DMS53 (cell line): ENCODE measurements at regions not wholly inside any gene's neighbourhood (a gene's known extent, or its start where the extent isn't known, plus 50 kb on each side); places are given as distances from the start of the nearest gene placed in this dataset.
A peak's percentile ranks its signal among the peaks of the same experiment; 100 is the strongest.

Experiments
- DNase-seq: peaks from one replicate; lab custom pipeline; 2025; lab: John Stamatoyannopoulos, UW

GRCh38 chr16:26885674-26886073, 181.1 kb upstream of the C16orf82 start:
- no peak for DNase-seq

- DNase-seq = no peak
These were observed 177.0 kb upstream of the C16orf82 start for GRCh38 chr16:26889740-26890139.

DNA sequence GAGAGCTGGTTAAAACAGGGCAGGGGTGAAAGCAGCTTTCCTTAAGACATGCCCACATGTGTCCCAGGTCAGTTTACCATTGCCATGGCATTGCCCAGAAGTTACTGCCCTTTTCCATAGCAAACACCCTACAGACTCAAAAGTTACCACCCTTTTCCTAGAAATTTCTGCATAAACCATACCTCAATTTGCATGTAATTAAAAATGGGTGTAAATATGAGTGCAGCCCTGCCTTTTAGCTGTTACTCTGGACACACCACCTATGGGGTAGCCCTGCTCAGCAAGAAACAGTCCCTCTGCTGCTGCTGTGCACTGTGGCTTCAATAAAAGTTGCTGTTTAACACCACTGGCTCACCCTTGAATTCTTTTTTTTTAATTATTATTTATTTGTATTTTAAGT, 168.5 kb upstream of the C16orf82 start:
- no peak for DNase-seq

GRCh38 chr16:26901196-26901861, 165.4 kb upstream of the C16orf82 start:
- no peak for DNase-seq

DNA sequence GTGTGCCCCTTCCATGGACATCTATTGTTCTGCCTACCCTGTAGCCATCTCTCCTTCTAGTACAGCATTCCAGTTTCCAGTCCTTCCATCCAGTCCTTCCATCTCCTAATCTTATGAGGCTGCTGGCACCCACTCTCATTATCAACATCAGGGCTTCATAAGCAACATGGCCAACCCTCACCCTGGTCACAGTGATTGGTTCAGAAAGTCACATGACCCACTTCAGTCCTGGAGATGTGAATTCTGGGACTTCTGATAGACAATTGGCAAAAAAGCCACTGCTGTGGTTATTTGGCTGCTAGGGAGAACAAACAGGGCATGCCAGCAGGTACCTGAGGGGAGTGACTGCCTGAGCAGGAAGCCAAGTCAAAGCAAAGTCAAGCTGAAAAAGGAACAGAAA, 164.7 kb upstream of the C16orf82 start:
- no peak for DNase-seq

GRCh38 chr16:26905336-26905735, 161.4 kb upstream of the C16orf82 start:
- DNase-seq = no peak

DNA sequence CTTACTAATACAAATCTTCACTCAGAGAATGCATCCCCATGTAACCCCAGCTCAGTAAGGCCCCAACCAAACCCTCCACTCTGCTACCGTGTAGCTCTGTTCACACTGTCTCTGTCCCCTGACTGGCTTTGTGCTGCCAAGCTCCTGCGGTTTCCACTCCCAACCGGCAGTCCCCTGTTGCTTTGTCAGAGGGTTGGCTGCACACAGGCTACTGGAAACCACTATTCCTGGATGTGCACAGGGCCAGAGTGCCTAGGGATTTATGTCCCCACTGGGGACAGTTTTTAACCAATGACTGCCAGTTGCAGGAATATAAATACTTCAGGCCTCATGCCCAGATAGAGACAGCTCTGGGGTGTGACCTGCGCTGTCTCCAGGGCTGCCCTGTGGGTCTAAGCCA, 157.1 kb upstream of the C16orf82 start:
- DNase-seq = no peak

DNA sequence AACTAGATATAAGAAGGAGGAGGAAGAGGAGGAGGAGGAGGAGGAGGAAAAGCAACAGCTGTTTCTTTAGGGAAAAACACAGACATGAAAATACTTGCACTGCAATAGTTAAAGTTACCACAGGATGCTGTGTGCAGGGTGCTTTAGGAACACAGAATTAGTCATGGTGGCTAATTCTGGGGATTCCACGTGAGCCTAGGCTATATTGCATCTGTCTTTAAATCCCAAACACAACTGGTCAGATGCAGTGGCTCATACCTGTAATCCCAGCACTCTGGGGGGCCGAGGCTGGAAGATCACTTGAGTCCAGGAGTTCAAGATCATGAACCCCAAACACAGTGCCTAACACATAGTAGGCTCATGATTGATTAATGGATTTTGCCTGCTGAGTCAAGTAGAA, 155.3 kb upstream of the C16orf82 start:
- DNase-seq = no peak

GRCh38 chr16:26913851-26914250, 152.9 kb upstream of the C16orf82 start:
- no peak for DNase-seq

DNA sequence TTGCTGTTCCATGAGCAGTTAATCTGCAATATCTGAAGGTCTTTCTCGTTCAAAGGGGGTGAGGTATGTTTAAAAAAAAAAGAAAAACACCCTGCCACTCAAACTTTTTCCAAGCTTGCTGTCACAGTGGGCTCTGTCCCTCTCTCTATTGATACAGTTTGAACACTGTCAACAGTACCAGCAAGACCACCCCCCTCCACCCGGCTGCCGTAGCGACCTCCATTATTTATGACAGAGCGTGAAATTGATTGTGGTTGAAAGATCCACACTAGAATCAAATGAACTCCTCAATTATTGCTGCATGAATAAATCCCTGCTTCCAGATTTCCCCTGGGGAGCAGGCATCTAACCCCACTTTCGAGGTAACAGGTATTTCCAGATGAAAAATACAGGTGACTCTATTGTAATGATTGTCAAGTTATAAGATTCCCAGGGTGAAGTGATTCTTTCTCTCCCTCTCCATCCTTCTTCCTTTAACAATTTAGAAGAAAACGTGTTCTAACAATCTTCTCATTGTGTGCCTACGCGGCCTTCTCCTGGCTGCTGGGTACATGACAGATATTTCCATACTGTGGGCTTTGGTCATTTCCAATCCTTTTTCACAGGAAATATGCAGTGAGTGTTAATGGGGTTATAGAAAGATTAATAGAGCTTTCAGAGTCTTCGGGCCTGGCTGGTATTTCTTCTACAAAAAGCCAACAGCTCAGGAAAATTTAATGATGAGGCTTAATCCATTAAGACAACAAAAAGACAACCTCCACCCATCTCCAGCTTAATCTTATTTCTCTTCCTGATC, 135.7 kb upstream of the C16orf82 start:
- no peak for DNase-seq

GRCh38 chr16:26950636-26951035, 116.1 kb upstream of the C16orf82 start:
- DNase-seq = no peak

- no peak for DNase-seq
These were observed 114.8 kb upstream of the C16orf82 start for GRCh38 chr16:26951950-26952349.

DNA sequence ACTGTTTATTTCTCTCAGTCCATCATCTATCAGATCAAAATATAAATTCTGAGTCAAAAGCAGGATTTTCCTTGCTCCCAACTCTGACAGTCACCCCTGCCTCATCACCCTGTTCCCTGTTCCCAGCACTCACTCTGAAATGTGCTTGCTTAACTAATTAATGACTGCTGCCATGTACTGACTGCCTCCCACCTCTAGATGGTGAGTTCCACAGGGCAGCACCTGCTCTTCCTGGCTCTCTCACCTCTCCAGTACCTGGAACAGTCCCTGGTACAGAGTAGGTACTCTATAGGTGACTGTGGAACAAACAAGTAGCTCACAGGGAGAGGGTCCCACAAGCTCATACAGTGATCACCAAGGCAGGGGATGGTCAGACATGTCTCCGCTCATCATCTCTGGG, 114.3 kb upstream of the C16orf82 start:
- no peak for DNase-seq

DNA sequence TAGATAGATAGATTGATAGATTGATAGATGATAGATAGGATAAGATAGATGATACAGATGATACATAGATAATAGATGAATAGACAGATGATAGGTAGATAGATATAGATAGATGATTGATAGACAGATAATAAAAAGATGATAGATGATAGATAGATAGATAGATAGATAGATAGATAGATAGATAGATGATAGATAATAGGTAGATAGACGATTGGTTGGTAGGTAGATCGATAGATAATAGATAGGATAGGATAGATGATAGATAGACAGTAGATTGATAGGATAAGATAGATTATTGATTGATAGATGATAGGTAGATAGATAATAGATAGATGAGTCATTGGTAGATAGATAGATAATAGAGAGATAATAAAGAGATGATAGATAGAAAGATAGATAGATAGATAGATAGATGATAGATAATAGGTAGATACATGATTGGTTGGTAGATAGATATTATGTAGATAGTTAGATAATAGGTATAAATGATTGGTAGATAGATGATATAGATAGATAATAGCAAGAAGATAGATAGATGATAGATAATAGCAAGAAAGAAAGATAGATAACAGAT, 109.4 kb upstream of the C16orf82 start:
- no peak for DNase-seq

GRCh38 chr16:26959416-26960009, 107.2 kb upstream of the C16orf82 start:
- DNase-seq = no peak

DNA sequence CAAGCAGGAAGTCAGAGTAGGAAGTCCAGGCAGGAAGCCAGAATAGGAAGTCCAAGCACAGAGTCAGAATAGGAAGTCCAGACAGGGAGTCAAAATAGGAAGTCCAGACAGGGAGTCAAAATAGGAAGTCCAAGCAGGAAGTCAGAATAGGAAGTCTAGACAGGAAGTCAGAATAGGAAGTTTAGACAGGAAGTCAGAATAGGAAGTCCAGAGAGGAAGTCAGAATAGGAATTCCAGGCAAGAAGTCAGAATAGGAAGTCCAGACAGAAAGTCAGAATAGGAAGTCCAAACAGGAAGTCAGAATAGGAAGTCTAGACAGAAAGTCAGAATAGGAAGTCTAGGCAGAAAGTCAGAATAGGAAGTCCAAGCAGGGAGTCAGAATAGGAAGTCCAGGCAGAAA, 105.3 kb upstream of the C16orf82 start:
- no peak for DNase-seq

GRCh38 chr16:26963109-26963508, 103.6 kb upstream of the C16orf82 start:
- peak; percentile 1 for DNase-seq

- no peak for DNase-seq
These were observed 97.0 kb upstream of the C16orf82 start for GRCh38 chr16:26969589-26970231.

- no peak for DNase-seq
These were observed 96.4 kb upstream of the C16orf82 start for GRCh38 chr16:26970292-26970691.

GRCh38 chr16:26976873-26977272, 89.9 kb upstream of the C16orf82 start:
- no peak for DNase-seq

DNA sequence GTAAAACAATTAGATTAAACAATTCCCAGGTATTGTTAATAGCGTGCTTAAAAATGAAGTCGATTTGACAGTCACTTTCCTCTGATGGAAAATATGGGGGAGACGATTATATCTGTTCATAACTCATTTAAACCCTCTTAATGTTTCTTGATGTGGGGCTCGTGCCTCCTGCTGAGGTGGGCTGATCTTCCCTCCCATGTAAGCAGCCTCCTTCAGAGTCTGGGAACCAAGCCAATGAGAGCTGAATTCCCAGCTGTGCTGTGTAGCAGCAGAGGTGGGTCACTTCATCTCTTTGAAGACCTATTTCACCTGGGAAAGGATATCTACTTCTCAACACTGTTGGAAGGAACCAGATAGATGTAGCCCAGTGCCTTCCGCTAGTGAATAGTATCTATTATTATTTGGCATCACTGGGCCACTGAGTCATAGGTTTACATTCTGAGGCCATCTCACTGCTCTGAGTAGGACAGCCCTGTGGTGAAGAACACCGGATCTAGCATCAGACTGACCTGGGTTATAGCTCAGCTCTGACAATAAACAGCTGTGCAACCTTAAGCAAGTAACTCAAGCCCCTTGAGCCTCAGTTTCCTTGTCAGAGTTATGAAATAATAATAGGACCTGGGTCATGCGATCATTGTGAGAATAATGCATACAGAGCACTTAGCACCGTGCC, 85.3 kb upstream of the C16orf82 start:
- DNase-seq = no peak

DNA sequence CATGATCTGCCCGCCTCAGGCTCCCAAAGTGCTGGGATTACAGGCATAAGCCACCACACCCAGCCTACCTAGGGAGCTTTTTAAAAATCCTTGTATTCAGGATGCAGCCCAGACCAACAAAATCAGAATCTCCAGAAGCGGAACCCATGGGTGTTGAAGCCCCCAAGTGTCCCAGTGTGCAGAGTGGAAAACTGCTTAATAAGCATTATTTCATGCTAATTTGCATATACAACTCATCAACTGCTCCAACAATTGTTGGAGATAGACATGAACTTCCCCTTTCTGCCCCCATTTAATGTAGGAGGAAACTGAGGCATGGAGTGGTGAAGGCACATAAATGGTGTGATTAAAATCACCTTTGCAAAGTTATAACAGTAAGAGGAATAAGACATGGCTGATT, 84.3 kb upstream of the C16orf82 start:
- DNase-seq = no peak
